IMR-90 (cell line): ENCODE measurements at regions not wholly inside any gene's neighbourhood (a gene's known extent, or its start where the extent isn't known, plus 50 kb on each side); places are given as distances from the start of the nearest gene placed in this dataset.
A peak's percentile ranks its signal among the peaks of the same experiment; 100 is the strongest.

ENCODE experiments used
- ATAC-seq: fragments of 200-7000 bp; cut with Tn5 transposase; 2 replicates; pipeline ENCODE4 v1.9.1; 2020; ENCODE audit warnings: low read depth, mild to moderate bottlenecking, moderate library complexity
- BruUV-seq: library from RNA; stranded (reverse); fragments of 400-500 nt; replicated peaks from 2 replicates; lab custom pipeline; 2021; lab: Mats Ljungman, UMichigan
- CTCF ChIA-PET: fragments of 300-600 bp; formaldehyde crosslinking; extraction: SDS; loops from one replicate; lab custom pipeline; 2021; ENCODE audit warnings: antibody characterized with exemption; lab: Yijun Ruan, JAX
- POLR2A ChIA-PET: fragments of 300-600 bp; sonication (Branson Sonifier 250); formaldehyde crosslinking; loops from one replicate; lab custom pipeline; 2022; ENCODE audit warnings: antibody characterized with exemption; ENCODE audit not compliant: unreplicated experiment; lab: Charles Lee
- DNase-seq: peaks from one replicate; pipeline ENCODE4 v3.0.0; 2013
- H2AFZ ChIP-seq: replicated peaks from 2 replicates; pipeline ENCODE3; 2013; ENCODE audit warnings: low read length, mild to moderate bottlenecking; ENCODE audit not compliant: poor library complexity
- H2AK5ac ChIP-seq: 2 replicates; pipeline ENCODE4 v1.6.1; 2013; ENCODE audit warnings: low read depth, low read length, inconsistent platforms
- H2AK9ac ChIP-seq: replicated peaks from 2 replicates; pipeline ENCODE3; 2013; ENCODE audit warnings: mild to moderate bottlenecking, low read depth, low read length, moderate library complexity; ENCODE audit not compliant: poor library complexity
- H2BK120ac ChIP-seq: 2 replicates; pipeline ENCODE4 v1.6.1; 2013; ENCODE audit warnings: low read depth, low read length, inconsistent platforms
- H2BK15ac ChIP-seq: 3 replicates; pipeline ENCODE4 v1.6.1; 2013; ENCODE audit warnings: low read depth, low read length, inconsistent platforms
- H2BK20ac ChIP-seq: 2 replicates; pipeline ENCODE4 v1.6.1; 2013; ENCODE audit warnings: low read depth, mild to moderate bottlenecking, inconsistent platforms, low read length, moderate library complexity
- H2BK5ac ChIP-seq: 2 replicates; pipeline ENCODE4 v1.6.1; 2013; ENCODE audit warnings: mild to moderate bottlenecking, low read depth, low read length, inconsistent platforms; ENCODE audit not compliant: poor library complexity, severe bottlenecking
- H3K14ac ChIP-seq: replicated peaks from 2 replicates; pipeline ENCODE4 v1.6.1; 2013; ENCODE audit warnings: low read depth, low read length, inconsistent platforms
- H3K18ac ChIP-seq: 2 replicates; pipeline ENCODE4 v1.6.1; 2013; ENCODE audit warnings: low read depth, low read length, control low read depth
- H3K23ac ChIP-seq: 2 replicates; pipeline ENCODE4 v1.6.1; 2013; ENCODE audit warnings: low read depth, low read length, inconsistent platforms
- H3K27ac ChIP-seq: 2 replicates; pipeline ENCODE4 v1.5.1; 2013; ENCODE audit warnings: mild to moderate bottlenecking, control low read depth, low read length; ENCODE audit not compliant: insufficient read depth
- H3K27me3 ChIP-seq: 2 replicates; pipeline ENCODE4 v1.6.1; 2013; ENCODE audit warnings: low read length; ENCODE audit not compliant: control insufficient read depth, insufficient read depth
- H3K36me3 ChIP-seq: 2 replicates; pipeline ENCODE4 v1.6.1; 2013; ENCODE audit warnings: low read length, mixed read lengths; ENCODE audit not compliant: control insufficient read depth, insufficient read depth
- H3K4ac ChIP-seq: 2 replicates; pipeline ENCODE4 v1.6.1; 2013; ENCODE audit warnings: low read depth, low read length, inconsistent platforms
- H3K4me1 ChIP-seq: 2 replicates; pipeline ENCODE4 v1.6.1; 2013; ENCODE audit warnings: low read length, mixed read lengths; ENCODE audit not compliant: control insufficient read depth, insufficient read depth
- H3K4me2 ChIP-seq: 2 replicates; pipeline ENCODE4 v1.6.1; 2013; ENCODE audit warnings: low read depth, mild to moderate bottlenecking, control low read depth, low read length, moderate library complexity
- H3K4me3 ChIP-seq: 2 replicates; pipeline ENCODE4 v1.5.1; 2013; ENCODE audit warnings: low read depth, mild to moderate bottlenecking, control low read depth, low read length, moderate library complexity; ENCODE audit not compliant: insufficient read depth
- H3K56ac ChIP-seq: 2 replicates; pipeline ENCODE4 v1.6.1; 2013; ENCODE audit warnings: low read length, inconsistent platforms; ENCODE audit not compliant: insufficient read depth; ENCODE audit errors: extremely low read depth
- H3K79me1 ChIP-seq, 2 experiments: 2 replicates each; pipeline ENCODE4 v1.6.1; 2013; ENCODE audit warnings: low read length in 2 of 2, inconsistent platforms in 1 of 2, low read depth in 1 of 2
- H3K9ac ChIP-seq: 2 replicates; pipeline ENCODE4 v1.6.1; 2013; ENCODE audit warnings: low read depth, low read length, control low read depth
- H3K9me1 ChIP-seq: 2 replicates; pipeline ENCODE4 v1.6.1; 2013; ENCODE audit warnings: low read length, inconsistent platforms; ENCODE audit not compliant: insufficient read depth
- H3K9me3 ChIP-seq: 2 replicates; pipeline ENCODE4 v1.6.1; 2013; ENCODE audit warnings: low read length; ENCODE audit not compliant: control insufficient read depth, insufficient read depth
- H4K20me1 ChIP-seq: 2 replicates; pipeline ENCODE4 v1.6.1; 2013; ENCODE audit warnings: low read length, inconsistent platforms; ENCODE audit not compliant: insufficient read depth
- H4K5ac ChIP-seq: 2 replicates; pipeline ENCODE4 v1.6.1; 2013; ENCODE audit warnings: mild to moderate bottlenecking, low read depth, low read length, control low read depth
- H4K8ac ChIP-seq, 2 experiments: 2 replicates each; pipeline ENCODE4 v1.6.1; 2013; ENCODE audit warnings: low read depth in 2 of 2, low read length in 2 of 2, control low read depth in 1 of 2, inconsistent platforms in 1 of 2
- H4K91ac ChIP-seq: 2 replicates; pipeline ENCODE4 v1.6.1; 2013; ENCODE audit warnings: low read depth, low read length, inconsistent platforms; ENCODE audit not compliant: insufficient read depth
- BHLHE40 ChIP-seq: fragments of 150-350 bp; IDR thresholded peaks from 2 replicates; pipeline ENCODE4 v1.6.1; 2016; ENCODE audit warnings: mild to moderate bottlenecking, low read depth, low read length
- CHD1 ChIP-seq: IDR thresholded peaks from 2 replicates; pipeline ENCODE4 v1.6.1; 2012; ENCODE audit warnings: low read depth, low read length, improper control_type of control experiment
- FOS ChIP-seq: fragments of 150-350 bp; IDR thresholded peaks from 2 replicates; pipeline ENCODE4 v1.6.1; 2016; ENCODE audit warnings: low read depth, low read length
- MXI1 ChIP-seq: IDR thresholded peaks from 2 replicates; pipeline ENCODE4 v1.6.1; 2012; ENCODE audit warnings: low read depth, mild to moderate bottlenecking, low read length, moderate library complexity, borderline replicate concordance
- POLR2A ChIP-seq: IDR thresholded peaks from 2 replicates; pipeline ENCODE4 v1.6.1; 2012; ENCODE audit warnings: mild to moderate bottlenecking, low read depth, low read length
- RCOR1 ChIP-seq: IDR thresholded peaks from 2 replicates; pipeline ENCODE4 v1.6.1; 2012; ENCODE audit warnings: mild to moderate bottlenecking, low read length, improper control_type of control experiment; ENCODE audit not compliant: insufficient replicate concordance
- SMC3 ChIP-seq: fragments of 150-350 bp; IDR thresholded peaks from 2 replicates; pipeline ENCODE4 v1.6.1; 2016; ENCODE audit warnings: low read depth, mild to moderate bottlenecking, antibody characterized with exemption, low read length, moderate library complexity
- WGBS, 2 experiments: methylation state at CpG; one replicate each; pipeline versions ENCODE4 v1.1.5 to v1.1.7; 2013; ENCODE audit warnings: missing lambda C conversion rate in 2 of 2; ENCODE audit not compliant: insufficient read length in 1 of 2; ENCODE audit errors: extremely low coverage in 2 of 2; 5-methylcytosine and 5-hydroxymethylcytosine counted together
- dilution Hi-C: fragments of 300-500 bp; cut with HindIII; formaldehyde crosslinking; loops from one replicate; pipeline ENCODE4 v1.14.3; 2018; ENCODE audit warnings: low sequenced_read_pairs; ENCODE audit not compliant: unreplicated experiment
- in situ Hi-C: fragments of 300-500 bp; cut with MboI; formaldehyde crosslinking; loops from 3 replicates; pipeline ENCODE4 v1.14.3; 2019; ENCODE audit warnings: low sequenced_read_pairs, inconsistent platforms, mixed read lengths
- intact Hi-C: fragments of 100-400 bp; cut with micrococcal nuclease; formaldehyde crosslinking; loops from 2 replicates; pipeline ENCODE4 v1.10.0; 2022
- TF ChIP-seq, protein P1 (sequence below): fragments of 150-350 bp; IDR thresholded peaks from 2 replicates; pipeline ENCODE4 v1.6.1; 2016; ENCODE audit warnings: low read depth, mild to moderate bottlenecking, low read length, moderate library complexity, borderline replicate concordance

DNA sequence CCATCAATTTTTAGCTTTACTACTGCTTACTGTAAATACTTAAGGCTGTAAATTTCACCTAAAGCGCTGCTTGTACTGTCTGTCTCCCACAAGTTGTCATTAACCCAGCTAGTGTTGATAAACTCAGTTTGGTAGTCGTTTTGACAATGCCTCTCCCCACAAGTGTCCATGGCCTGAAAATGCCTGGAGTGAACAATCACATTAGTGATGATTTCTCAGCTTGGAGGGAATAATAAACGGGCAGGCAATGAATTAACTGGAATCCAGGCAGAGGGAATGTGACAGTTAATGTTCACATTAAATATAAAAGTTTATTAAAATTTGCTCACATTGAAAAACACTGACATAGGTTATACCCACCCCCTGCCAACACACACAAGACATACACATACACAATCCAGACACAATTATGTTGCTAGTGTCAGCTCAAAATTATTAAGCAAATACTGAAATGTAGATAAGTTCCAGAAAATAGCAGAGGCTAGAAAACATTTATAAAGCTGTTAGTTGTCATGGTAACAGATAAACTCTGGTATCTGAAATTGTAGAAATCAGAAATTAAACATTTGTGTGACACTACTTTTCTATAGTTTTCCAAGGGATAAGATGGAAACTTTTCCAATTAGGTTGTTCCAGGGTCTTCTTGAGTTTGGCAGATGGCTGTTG, 341.9 kb downstream of the DIRAS2 start:
- no peak overlapping the region for H3K4me3 ChIP-seq
- H2BK15ac ChIP-seq = no peak overlapping the region
- no peak for TF ChIP-seq POLR2A
- no peak for TF ChIP-seq RCOR1
- TF ChIP-seq CHD1 = no peak
- TF ChIP-seq SMC3 = no peak
- no peak for TF ChIP-seq MXI1
- no peak for TF ChIP-seq FOS
- TF ChIP-seq BHLHE40 = no peak
- TF ChIP-seq, protein P1, sequence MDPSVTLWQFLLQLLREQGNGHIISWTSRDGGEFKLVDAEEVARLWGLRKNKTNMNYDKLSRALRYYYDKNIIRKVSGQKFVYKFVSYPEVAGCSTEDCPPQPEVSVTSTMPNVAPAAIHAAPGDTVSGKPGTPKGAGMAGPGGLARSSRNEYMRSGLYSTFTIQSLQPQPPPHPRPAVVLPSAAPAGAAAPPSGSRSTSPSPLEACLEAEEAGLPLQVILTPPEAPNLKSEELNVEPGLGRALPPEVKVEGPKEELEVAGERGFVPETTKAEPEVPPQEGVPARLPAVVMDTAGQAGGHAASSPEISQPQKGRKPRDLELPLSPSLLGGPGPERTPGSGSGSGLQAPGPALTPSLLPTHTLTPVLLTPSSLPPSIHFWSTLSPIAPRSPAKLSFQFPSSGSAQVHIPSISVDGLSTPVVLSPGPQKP = no peak
- no peak overlapping the region for H3K14ac ChIP-seq
- no peak overlapping the region for H3K23ac ChIP-seq
- ChIA-PET CTCF (interaction anchor here (0.8 kb wide), 1 partner anchor 37 kb away, joined by 5 read pairs; no protein-coding TSS in a partner anchor), POLR2A (no interaction called here)
- no peaks in the 10 kb centered on the region for H3K79me1 ChIP-seq
- H2AK9ac ChIP-seq = no peak overlapping the region
- H4K8ac ChIP-seq = no peak overlapping the region
- intact Hi-C loops = no loop called here
- no peak overlapping the region for H2AFZ ChIP-seq
- BruUV-seq = no TSS peak
- H3K9me3 ChIP-seq = no peaks in the 10 kb centered on the region
- no peak overlapping the region for H3K56ac ChIP-seq
- no peak overlapping the region for H2AK5ac ChIP-seq
- H4K20me1 ChIP-seq = no peaks in the 10 kb centered on the region
- no peak overlapping the region for H3K27ac ChIP-seq
- H4K5ac ChIP-seq = no peak overlapping the region
- no peaks in the 10 kb centered on the region; the same call in 1 of the 2 replicates for H3K27me3 ChIP-seq
- H2BK120ac ChIP-seq = no peak overlapping the region
- no peaks in the 10 kb centered on the region for H3K36me3 ChIP-seq
- no peaks in the 10 kb centered on the region for H3K4me1 ChIP-seq
- in situ Hi-C loops = no loop called here
- no peak overlapping the region for H3K4me2 ChIP-seq
- WGBS, 2 experiments = no CpG with 5 or more reads among the region's 3 CpGs
- no peak for DNase-seq
- no peak overlapping the region for H3K18ac ChIP-seq
- dilution Hi-C loops = no loop called here
- H4K91ac ChIP-seq = no peak overlapping the region
- peak; percentile 27 for ATAC-seq
- no peak overlapping the region for H3K9ac ChIP-seq
- no peak overlapping the region for H3K4ac ChIP-seq
- no peak overlapping the region for H2BK20ac ChIP-seq
- H2BK5ac ChIP-seq = no peak overlapping the region
- no peaks in the 10 kb centered on the region for H3K9me1 ChIP-seq
